ENCODE measurements at regions not wholly inside any gene's neighbourhood (a gene's known extent, or its start where the extent isn't known, plus 50 kb on each side); places are given as distances from the start of the nearest gene placed in this dataset.
"Not testable (repeated sequence)": the region's sequence is repeated elsewhere in the genome, so short reads cannot be mapped to it uniquely, and the experiment has no call there.

GRCh38 chr10:53664282-53665019 is 891.9 kb upstream of the MBL2 start:
- intact Hi-C loops (cut with micrococcal nuclease), result no loop called here
- Mint-ChIP-seq H3K27ac (no peak overlapping the region), H3K4me1 (no peaks in the 10 kb centered on the region), H3K4me3 (no peak overlapping the region), H3K27me3 (no peaks in the 10 kb centered on the region), H3K9me3 (peaks cover 2 to 28% (median 14%) of the 10 kb centered on the region in 8 donors), H3K36me3 (no peaks in the 10 kb centered on the region)
- Histone ChIP-seq H3K27ac (ENCODE audit: low read depth, low read length) (no peak overlapping the region), H3K27me3 (ENCODE audit: insufficient read depth, low read length) (no peaks in the 10 kb centered on the region), H3K9me3 (ENCODE audit: control insufficient read depth in 1 of 2, low read length in 2 of 2) (peaks cover 0 to 14% of the 10 kb centered on the region in 2 donors), H3K4me1 (ENCODE audit: insufficient read depth, low read length) (no peaks in the 10 kb centered on the region), H3K36me3 (ENCODE audit: insufficient read depth, low read length) (no peaks in the 10 kb centered on the region), H3K4me3 (ENCODE audit: low read length in 2 of 2) (no peak overlapping the region)
- ChIA-PET CTCF (ENCODE audit: partially characterized antibody) (no interaction called here), POLR2A (ENCODE audit: partially characterized antibody) (no interaction called here)
- no peak for DNase-seq

- no peak overlapping the region for H3K27ac Mint-ChIP-seq
- CTCF ChIA-PET (ENCODE audit: partially characterized antibody), result no interaction called here
- no peaks in the 10 kb centered on the region for H3K4me1 Mint-ChIP-seq
- no peak overlapping the region for H3K4me3 Mint-ChIP-seq
- H3K27me3 ChIP-seq (ENCODE audit: insufficient read depth, low read length), result no peaks in the 10 kb centered on the region
- H3K36me3 ChIP-seq (ENCODE audit: insufficient read depth, low read length), result no peaks in the 10 kb centered on the region
- H3K4me1 ChIP-seq (ENCODE audit: insufficient read depth, low read length), result no peaks in the 10 kb centered on the region
- no peak overlapping the region for H3K27ac ChIP-seq (ENCODE audit: low read depth, low read length)
- no peaks in the 10 kb centered on the region for H3K36me3 Mint-ChIP-seq
- DNase-seq, result no peak
- no peak overlapping the region for H3K4me3 ChIP-seq (ENCODE audit: low read length in 2 of 2)
- POLR2A ChIA-PET (ENCODE audit: partially characterized antibody), result no interaction called here
- H3K9me3 ChIP-seq (ENCODE audit: control insufficient read depth in 1 of 2, low read length in 2 of 2), result peaks cover 0 to under 1% of the 10 kb centered on the region in 2 donors
- no peaks in the 10 kb centered on the region for H3K27me3 Mint-ChIP-seq
- peaks cover 0 to 7% (median 2%) of the 10 kb centered on the region in 8 donors for H3K9me3 Mint-ChIP-seq
- intact Hi-C loops (cut with micrococcal nuclease), result no loop called here
Measured at GRCh38 chr10:53650794-53651193, 878.2 kb upstream of the MBL2 start.

DNA sequence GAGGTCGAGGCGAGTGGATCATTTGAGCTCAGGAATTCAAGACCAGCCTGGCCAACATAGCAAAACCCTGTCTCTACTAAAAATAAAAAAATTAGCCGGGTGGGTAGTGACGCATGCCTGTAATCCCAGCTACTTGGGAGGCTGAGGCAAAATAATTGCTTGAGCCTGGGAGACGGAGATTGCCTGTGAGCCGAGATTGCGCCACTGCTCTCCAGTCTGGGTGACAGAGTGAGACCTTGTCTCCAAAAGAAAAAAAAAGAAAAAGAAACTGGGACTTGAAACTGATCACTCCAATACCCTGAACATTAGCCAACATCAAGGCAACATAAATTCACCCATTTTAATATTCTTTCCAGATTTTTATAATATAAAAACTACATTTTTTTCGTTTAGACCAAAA is 874.6 kb upstream of the MBL2 start:
- H3K27ac ChIP-seq (ENCODE audit: low read depth, low read length); H3K27ac Mint-ChIP-seq; CTCF ChIA-PET (ENCODE audit: partially characterized antibody); H3K36me3 ChIP-seq (ENCODE audit: insufficient read depth, low read length); H3K36me3 Mint-ChIP-seq; H3K4me3 ChIP-seq (ENCODE audit: low read length in 2 of 2); H3K4me1 ChIP-seq (ENCODE audit: insufficient read depth, low read length); DNase-seq; H3K4me3 Mint-ChIP-seq; POLR2A ChIA-PET (ENCODE audit: partially characterized antibody); intact Hi-C loops (cut with micrococcal nuclease); H3K9me3 Mint-ChIP-seq; H3K9me3 ChIP-seq (ENCODE audit: control insufficient read depth in 1 of 2, low read length in 2 of 2); H3K27me3 ChIP-seq (ENCODE audit: insufficient read depth, low read length); H3K4me1 Mint-ChIP-seq; H3K27me3 Mint-ChIP-seq: not testable (repeated sequence)

DNA sequence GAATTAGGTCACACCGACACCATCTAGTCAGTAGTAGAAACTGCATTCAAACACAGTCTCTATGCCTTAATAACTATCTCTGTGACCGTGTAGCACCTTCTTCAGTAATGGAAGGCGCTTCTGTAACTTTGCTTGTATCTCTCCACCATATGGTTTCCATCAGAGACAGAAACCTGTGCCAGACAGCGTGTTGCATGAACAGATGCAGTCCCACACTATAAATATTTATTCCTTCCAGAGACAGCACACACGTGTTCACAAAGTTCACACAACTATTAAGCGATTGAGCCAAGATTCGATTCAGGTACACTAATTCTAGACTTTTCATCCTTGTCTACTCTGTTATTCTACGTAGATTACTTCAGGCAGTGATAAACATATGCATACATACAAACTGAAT is 873.9 kb upstream of the MBL2 start:
- Mint-ChIP-seq H3K27me3 (no peaks in the 10 kb centered on the region), H3K4me1 (no peaks in the 10 kb centered on the region), H3K36me3 (no peaks in the 10 kb centered on the region), H3K27ac (no peak overlapping the region), H3K9me3 (peaks cover 0 to 6% (median under 1%) of the 10 kb centered on the region in 8 donors), H3K4me3 (no peak overlapping the region)
- ChIA-PET POLR2A (ENCODE audit: partially characterized antibody) (no interaction called here), CTCF (ENCODE audit: partially characterized antibody) (no interaction called here)
- no peak for DNase-seq
- Histone ChIP-seq H3K36me3 (ENCODE audit: insufficient read depth, low read length) (no peaks in the 10 kb centered on the region), H3K4me3 (ENCODE audit: low read length in 2 of 2) (no peak overlapping the region), H3K4me1 (ENCODE audit: insufficient read depth, low read length) (no peaks in the 10 kb centered on the region), H3K9me3 (ENCODE audit: control insufficient read depth in 1 of 2, low read length in 2 of 2) (peaks cover 0 to 5% of the 10 kb centered on the region in 2 donors), H3K27me3 (ENCODE audit: insufficient read depth, low read length) (no peaks in the 10 kb centered on the region), H3K27ac (ENCODE audit: low read depth, low read length) (no peak overlapping the region)
- intact Hi-C loops (cut with micrococcal nuclease), result no loop called here

DNA sequence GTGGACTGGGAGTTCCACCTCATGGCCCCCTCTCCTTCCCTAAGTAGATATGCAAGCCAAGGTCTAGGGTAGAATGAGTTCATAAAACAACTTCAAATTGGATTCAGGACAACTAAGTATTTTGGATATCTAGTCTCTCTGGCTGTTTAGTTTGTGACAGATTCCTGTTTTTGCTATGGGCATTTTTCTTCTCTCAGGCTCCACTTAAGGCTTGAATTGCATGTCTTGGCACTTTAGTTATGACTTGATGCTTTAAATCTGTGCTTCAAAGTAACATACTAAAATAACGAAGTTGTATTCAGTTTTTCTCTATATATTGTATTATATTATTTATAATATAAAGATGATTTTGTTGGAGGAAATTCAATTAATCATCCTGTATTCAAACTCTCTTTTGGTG is 873.4 kb upstream of the MBL2 start:
- Histone ChIP-seq H3K9me3 (ENCODE audit: control insufficient read depth in 1 of 2, low read length in 2 of 2) (peaks cover 0 to 5% of the 10 kb centered on the region in 2 donors), H3K4me3 (ENCODE audit: low read length in 2 of 2) (no peak overlapping the region), H3K27ac (ENCODE audit: low read depth, low read length) (no peak overlapping the region), H3K4me1 (ENCODE audit: insufficient read depth, low read length) (no peaks in the 10 kb centered on the region), H3K27me3 (ENCODE audit: insufficient read depth, low read length) (no peaks in the 10 kb centered on the region), H3K36me3 (ENCODE audit: insufficient read depth, low read length) (no peaks in the 10 kb centered on the region)
- Mint-ChIP-seq H3K27me3 (no peaks in the 10 kb centered on the region), H3K27ac (no peak overlapping the region), H3K9me3 (peaks cover 0 to 6% (median under 1%) of the 10 kb centered on the region in 8 donors), H3K36me3 (no peaks in the 10 kb centered on the region), H3K4me3 (no peak overlapping the region), H3K4me1 (no peaks in the 10 kb centered on the region)
- intact Hi-C loops (cut with micrococcal nuclease), result no loop called here
- ChIA-PET POLR2A (ENCODE audit: partially characterized antibody) (no interaction called here), CTCF (ENCODE audit: partially characterized antibody) (no interaction called here)
- DNase-seq, result no peak

DNA sequence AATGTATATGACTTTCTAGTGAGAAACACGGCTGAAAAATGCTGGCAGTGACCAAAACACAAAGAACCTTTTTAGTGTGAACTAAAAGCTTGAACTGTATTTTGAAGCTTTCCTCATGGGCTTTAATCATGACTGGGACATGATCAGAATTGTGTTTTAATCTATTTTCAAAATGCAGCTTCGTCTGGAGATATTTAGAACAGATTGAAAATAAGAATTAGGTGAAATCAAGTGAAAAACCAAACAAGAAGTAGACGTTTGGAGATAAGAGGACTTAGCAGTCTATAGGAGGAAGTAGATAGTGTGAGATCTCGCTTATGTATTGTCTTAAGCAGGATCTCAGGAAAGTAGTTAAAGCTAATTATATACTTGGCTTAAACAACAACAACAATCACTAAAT is 865.4 kb upstream of the MBL2 start:
- no peaks in the 10 kb centered on the region for H3K36me3 Mint-ChIP-seq

GRCh38 chr10:53624722-53625121 is 852.1 kb upstream of the MBL2 start:
- H3K27ac Mint-ChIP-seq, result no peak overlapping the region
- intact Hi-C loops (cut with micrococcal nuclease), result no loop called here
- H3K27me3 Mint-ChIP-seq, result no peaks in the 10 kb centered on the region
- H3K9me3 ChIP-seq (ENCODE audit: control insufficient read depth in 1 of 2, low read length in 2 of 2), result no peaks in the 10 kb centered on the region
- H3K4me1 ChIP-seq (ENCODE audit: insufficient read depth, low read length), result no peaks in the 10 kb centered on the region
- no peak overlapping the region for H3K27ac ChIP-seq (ENCODE audit: low read depth, low read length)
- POLR2A ChIA-PET (ENCODE audit: partially characterized antibody), result no interaction called here
- H3K36me3 ChIP-seq (ENCODE audit: insufficient read depth, low read length), result no peaks in the 10 kb centered on the region
- no peaks in the 10 kb centered on the region for H3K4me1 Mint-ChIP-seq
- no peak for DNase-seq
- CTCF ChIA-PET (ENCODE audit: partially characterized antibody), result no interaction called here
- H3K36me3 Mint-ChIP-seq, result no peaks in the 10 kb centered on the region
- no peaks in the 10 kb centered on the region for H3K27me3 ChIP-seq (ENCODE audit: insufficient read depth, low read length)
- no peak overlapping the region for H3K4me3 ChIP-seq (ENCODE audit: low read length in 2 of 2)
- peaks cover 3 to 22% (median 12%) of the 10 kb centered on the region in 8 donors for H3K9me3 Mint-ChIP-seq
- H3K4me3 Mint-ChIP-seq, result no peak overlapping the region

More for the DNA sequence above, 865.4 kb upstream of the MBL2 start:
- Histone ChIP-seq H3K36me3 (ENCODE audit: insufficient read depth, low read length) (no peaks in the 10 kb centered on the region), H3K4me1 (ENCODE audit: insufficient read depth, low read length) (no peaks in the 10 kb centered on the region), H3K27me3 (ENCODE audit: insufficient read depth, low read length) (no peaks in the 10 kb centered on the region), H3K4me3 (ENCODE audit: low read length in 2 of 2) (no peak overlapping the region), H3K27ac (ENCODE audit: low read depth, low read length) (no peak overlapping the region), H3K9me3 (ENCODE audit: control insufficient read depth in 1 of 2, low read length in 2 of 2) (no peaks in the 10 kb centered on the region)
- Mint-ChIP-seq H3K9me3 (peaks cover 0 to 9% (median 4%) of the 10 kb centered on the region in 8 donors), H3K4me3 (no peak overlapping the region), H3K27ac (no peak overlapping the region), H3K4me1 (no peaks in the 10 kb centered on the region), H3K27me3 (no peaks in the 10 kb centered on the region)
- ChIA-PET CTCF (ENCODE audit: partially characterized antibody) (no interaction called here), POLR2A (ENCODE audit: partially characterized antibody) (no interaction called here)
- DNase-seq, result no peak
- intact Hi-C loops (cut with micrococcal nuclease), result no loop called here

- Mint-ChIP-seq H3K4me1 (no peaks in the 10 kb centered on the region), H3K27ac (no peak overlapping the region), H3K4me3 (no peak overlapping the region), H3K27me3 (no peaks in the 10 kb centered on the region), H3K9me3 (peaks cover 5 to 14% (median 9%) of the 10 kb centered on the region in 8 donors), H3K36me3 (no peaks in the 10 kb centered on the region)
- Histone ChIP-seq H3K4me3 (ENCODE audit: low read length in 2 of 2) (no peak overlapping the region), H3K36me3 (ENCODE audit: insufficient read depth, low read length) (no peaks in the 10 kb centered on the region), H3K27me3 (ENCODE audit: insufficient read depth, low read length) (no peaks in the 10 kb centered on the region), H3K9me3 (ENCODE audit: control insufficient read depth in 1 of 2, low read length in 2 of 2) (no peaks in the 10 kb centered on the region), H3K27ac (ENCODE audit: low read depth, low read length) (no peak overlapping the region), H3K4me1 (ENCODE audit: insufficient read depth, low read length) (no peaks in the 10 kb centered on the region)
- ChIA-PET CTCF (ENCODE audit: partially characterized antibody) (no interaction called here), POLR2A (ENCODE audit: partially characterized antibody) (no interaction called here)
- no peak for DNase-seq
- intact Hi-C loops (cut with micrococcal nuclease), result no loop called here
Measured at GRCh38 chr10:53622201-53622600, 849.6 kb upstream of the MBL2 start.

Data from CD4-positive, alpha-beta memory T cell (primary cell).